Endothelial cell (in vitro differentiated cells): ENCODE measurements at regions not wholly inside any gene's neighbourhood (a gene's known extent, or its start where the extent isn't known, plus 50 kb on each side); places are given as distances from the start of the nearest gene placed in this dataset.

Experiments used
- DNase-seq: peaks from one replicate; pipeline ENCODE4 v3.0.0; 2021; ENCODE audit warnings: low spot score
- H3K27ac Mint-ChIP-seq: one replicate; pipeline ENCODE4 v1.8.0; 2021; ENCODE audit warnings: mixed read lengths, inconsistent platforms; ENCODE audit not compliant: unreplicated experiment
- H3K27me3 Mint-ChIP-seq: one replicate; pipeline ENCODE4 v1.8.0; 2021; ENCODE audit warnings: mild to moderate bottlenecking, moderate library complexity, mixed read lengths, inconsistent platforms; ENCODE audit not compliant: unreplicated experiment
- H3K36me3 Mint-ChIP-seq: one replicate; pipeline ENCODE4 v1.8.0; 2021; ENCODE audit warnings: mild to moderate bottlenecking, low read depth, mixed read lengths, inconsistent platforms; ENCODE audit not compliant: unreplicated experiment
- H3K4me1 Mint-ChIP-seq: one replicate; pipeline ENCODE4 v1.8.0; 2021; ENCODE audit warnings: mild to moderate bottlenecking, mixed read lengths, inconsistent platforms; ENCODE audit not compliant: unreplicated experiment
- H3K4me3 Mint-ChIP-seq: one replicate; pipeline ENCODE4 v1.8.0; 2021; ENCODE audit warnings: mild to moderate bottlenecking, mixed read lengths, inconsistent platforms; ENCODE audit not compliant: unreplicated experiment
- H3K9me3 Mint-ChIP-seq: one replicate; pipeline ENCODE4 v1.8.0; 2021; ENCODE audit warnings: mixed read lengths, inconsistent platforms; ENCODE audit not compliant: unreplicated experiment
- CTCF ChIP-seq: fragments of 200-600 bp; sonication (generic); IDR thresholded peaks from one replicate; pipeline ENCODE4 v1.5.0; 2021; ENCODE audit warnings: antibody characterized with exemption; ENCODE audit not compliant: unreplicated experiment

GRCh38 chr4:1558205-1558604 lies 125.9 kb downstream of the FAM53A start:
- H3K27me3 Mint-ChIP-seq: peaks cover 12% of the 10 kb centered on the region
- no peak overlapping the region for H3K4me3 Mint-ChIP-seq
- no peak for TF ChIP-seq CTCF
- H3K4me1 Mint-ChIP-seq: no peaks in the 10 kb centered on the region
- no peak overlapping the region for H3K27ac Mint-ChIP-seq
- no peak for DNase-seq
- no peaks in the 10 kb centered on the region for H3K36me3 Mint-ChIP-seq
- no peaks in the 10 kb centered on the region for H3K9me3 Mint-ChIP-seq

DNA sequence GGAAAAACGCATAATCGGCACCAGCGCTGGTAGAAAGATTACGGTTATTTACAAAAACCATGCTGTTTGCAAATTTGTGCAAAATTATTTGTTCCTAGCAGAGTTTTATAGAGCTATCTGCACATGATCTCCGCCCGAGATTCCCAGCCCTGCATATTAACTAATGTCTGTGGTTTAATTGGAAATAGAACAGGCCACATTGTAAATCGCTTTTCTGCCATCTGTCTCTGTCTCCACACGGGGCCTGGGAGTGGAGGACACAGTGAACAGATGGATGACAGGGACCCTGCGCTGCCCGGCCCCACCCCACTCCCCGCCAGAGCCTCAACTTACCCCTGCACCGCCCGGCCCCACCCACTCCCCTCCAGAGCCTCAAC lies 126.9 kb downstream of the FAM53A start:
- Mint-ChIP-seq H3K36me3 (no peaks in the 10 kb centered on the region), H3K4me1 (no peaks in the 10 kb centered on the region), H3K4me3 (no peak overlapping the region), H3K27ac (no peak overlapping the region), H3K9me3 (no peaks in the 10 kb centered on the region), H3K27me3 (peaks cover 12% of the 10 kb centered on the region)
- TF ChIP-seq CTCF: no peak
- DNase-seq: no peak

- Mint-ChIP-seq H3K4me1 (no peaks in the 10 kb centered on the region), H3K4me3 (no peak overlapping the region), H3K9me3 (no peaks in the 10 kb centered on the region), H3K36me3 (no peaks in the 10 kb centered on the region), H3K27ac (no peak overlapping the region), H3K27me3 (peaks cover 10% of the 10 kb centered on the region)
- TF ChIP-seq CTCF: no peak
- DNase-seq: no peak
Observed at GRCh38 chr4:1556541-1557220, 127.4 kb downstream of the FAM53A start.

DNA sequence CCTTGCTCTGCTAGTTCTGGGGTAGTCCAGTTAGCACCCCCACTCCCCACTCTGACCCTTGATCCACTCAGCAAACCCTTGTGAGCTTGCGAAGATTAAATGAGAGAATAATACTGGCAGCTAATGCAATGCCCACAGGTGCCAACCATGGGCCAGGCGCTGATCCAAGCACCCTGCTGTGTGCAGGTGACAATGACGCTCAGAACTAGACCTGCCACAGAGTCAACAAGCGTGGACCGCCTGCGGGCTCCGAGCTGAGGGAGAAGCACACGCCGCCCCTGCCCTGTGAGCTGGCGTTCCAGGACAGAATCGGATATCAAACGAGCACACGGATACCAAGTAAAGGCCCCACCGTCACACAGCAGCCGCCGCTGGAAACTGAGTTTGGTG lies 129.2 kb downstream of the FAM53A start:
- peaks cover 5% of the 10 kb centered on the region for H3K27me3 Mint-ChIP-seq
- no peak for DNase-seq
- TF ChIP-seq CTCF: no peak
- H3K36me3 Mint-ChIP-seq: no peaks in the 10 kb centered on the region
- H3K4me3 Mint-ChIP-seq: no peak overlapping the region
- no peak overlapping the region for H3K27ac Mint-ChIP-seq
- H3K4me1 Mint-ChIP-seq: no peaks in the 10 kb centered on the region
- no peaks in the 10 kb centered on the region for H3K9me3 Mint-ChIP-seq

GRCh38 chr4:1554246-1554875 lies 129.8 kb downstream of the FAM53A start:
- H3K36me3 Mint-ChIP-seq: no peaks in the 10 kb centered on the region
- H3K27ac Mint-ChIP-seq: no peak overlapping the region
- peaks cover 5% of the 10 kb centered on the region for H3K27me3 Mint-ChIP-seq
- H3K4me3 Mint-ChIP-seq: no peak overlapping the region
- H3K9me3 Mint-ChIP-seq: no peaks in the 10 kb centered on the region
- DNase-seq: no peak
- no peaks in the 10 kb centered on the region for H3K4me1 Mint-ChIP-seq
- TF ChIP-seq CTCF: no peak
